NCI-H128 (cell line): ENCODE measurements at regions not wholly inside any gene's neighbourhood (a gene's known extent, or its start where the extent isn't known, plus 50 kb on each side); places are given as distances from the start of the nearest gene placed in this dataset.

ENCODE experiments used
- DNase-seq: peaks from one replicate; lab custom pipeline; 2025; ENCODE audit not compliant: unreplicated experiment; lab: John Stamatoyannopoulos, UW

GRCh38 chr5:116652196-116652729, 77.6 kb upstream of the SEMA6A start:
- DNase-seq: peak; percentile 64

GRCh38 chr5:116651653-116652052, 77.0 kb upstream of the SEMA6A start:
- no peak for DNase-seq

DNA sequence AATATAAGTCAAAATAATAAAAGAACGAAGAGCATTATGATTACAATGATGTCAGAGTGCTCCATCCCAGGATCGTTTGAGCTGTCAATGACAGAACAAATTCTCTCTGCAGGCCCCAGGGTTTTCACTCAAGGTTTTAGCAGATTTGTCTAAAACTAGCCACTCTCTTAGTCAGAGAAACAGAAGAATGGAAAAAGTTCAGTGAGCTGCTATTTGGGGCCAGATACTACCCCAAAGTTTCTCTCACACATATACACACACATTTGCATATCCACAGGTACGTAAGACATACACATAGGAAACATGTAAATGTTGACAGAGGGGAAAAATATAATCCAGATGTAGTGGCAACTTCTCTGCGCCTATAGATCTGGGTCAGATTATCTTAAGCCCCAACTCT, 76.3 kb upstream of the SEMA6A start:
- no peak for DNase-seq

DNA sequence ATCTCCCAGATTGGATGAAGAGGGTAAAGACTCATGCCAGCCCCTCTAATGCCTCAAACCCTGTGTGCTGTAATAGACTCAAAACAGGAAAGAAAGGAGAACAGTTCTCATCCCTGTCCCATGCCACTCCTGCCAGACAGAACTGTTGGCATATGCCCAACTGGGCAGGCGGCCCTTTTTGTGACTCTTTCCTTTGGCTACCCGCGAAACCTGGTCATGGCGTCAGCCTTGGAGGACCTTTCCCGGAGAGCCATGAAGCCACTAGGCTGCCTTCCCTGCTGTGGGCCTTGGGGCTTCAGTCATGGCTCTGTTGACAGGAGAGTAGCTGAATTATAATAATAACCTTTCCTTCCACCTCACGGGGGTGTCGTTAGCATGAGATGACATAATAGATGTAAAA, 75.9 kb upstream of the SEMA6A start:
- no peak for DNase-seq

GRCh38 chr5:116646611-116647289, 72.1 kb upstream of the SEMA6A start:
- no peak for DNase-seq

DNA sequence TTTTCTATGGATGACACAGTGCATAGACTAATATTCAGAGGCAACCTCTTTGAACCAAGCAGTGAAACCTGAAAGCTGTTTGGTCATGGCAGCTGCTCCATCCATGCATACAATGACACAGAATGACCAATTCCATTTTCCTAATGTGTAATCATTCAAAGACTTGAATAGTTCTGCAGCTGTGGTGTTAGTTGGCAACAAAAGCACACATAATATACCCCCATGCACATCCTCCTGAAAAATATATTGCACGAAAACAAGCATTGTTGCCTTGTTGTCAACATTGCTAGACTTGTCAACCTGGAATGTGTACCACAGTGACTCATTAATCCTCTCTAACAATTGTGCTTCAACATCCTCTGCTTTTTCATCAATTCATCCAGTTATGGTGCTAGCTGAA, 71.0 kb upstream of the SEMA6A start:
- DNase-seq: no peak

GRCh38 chr5:116640236-116640635, 65.6 kb upstream of the SEMA6A start:
- DNase-seq: no peak

GRCh38 chr5:116637149-116637740, 62.6 kb upstream of the SEMA6A start:
- DNase-seq: no peak

- no peak for DNase-seq
Measured at GRCh38 chr5:116632890-116633289, 58.3 kb upstream of the SEMA6A start.

DNA sequence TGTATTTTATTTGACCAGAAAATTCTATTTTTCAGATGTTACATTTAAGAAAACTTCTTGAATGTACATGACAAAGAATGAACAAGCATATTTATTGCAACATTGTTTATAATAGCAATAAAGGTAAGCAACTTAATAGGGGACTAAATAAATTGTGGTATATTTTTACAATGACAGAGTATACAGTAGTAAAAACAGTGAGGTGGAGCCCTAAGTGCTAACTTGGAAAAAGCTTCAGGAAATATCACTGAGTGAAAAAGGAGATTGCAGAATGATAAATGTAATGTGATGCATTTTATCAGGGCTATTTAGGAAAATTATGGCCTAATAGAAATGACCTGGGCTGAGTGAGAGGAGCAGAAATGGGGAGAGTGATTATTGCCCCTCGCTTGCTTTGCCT, 56.5 kb upstream of the SEMA6A start:
- no peak for DNase-seq

DNA sequence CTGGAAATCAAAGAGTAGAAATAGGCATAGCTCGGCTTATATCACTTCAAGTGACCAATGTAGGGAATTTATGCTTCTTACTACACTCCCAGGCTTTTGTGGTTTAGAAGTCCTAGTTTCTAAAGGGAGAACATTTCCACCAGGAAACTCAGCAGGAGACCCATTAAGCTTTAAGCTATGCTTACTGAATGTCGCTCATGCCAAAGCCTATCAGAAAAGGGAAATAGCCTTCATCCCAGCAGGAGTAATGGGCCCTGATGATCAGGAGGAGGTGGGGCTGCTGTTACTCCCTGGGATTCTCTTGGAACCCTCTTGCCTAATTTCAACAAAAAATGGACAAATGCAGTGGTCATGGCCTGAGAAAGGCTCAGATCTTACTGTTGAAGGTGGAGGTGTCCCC, 54.5 kb upstream of the SEMA6A start:
- no peak for DNase-seq

GRCh38 chr5:116626945-116627679, 52.5 kb upstream of the SEMA6A start:
- no peak for DNase-seq

DNA sequence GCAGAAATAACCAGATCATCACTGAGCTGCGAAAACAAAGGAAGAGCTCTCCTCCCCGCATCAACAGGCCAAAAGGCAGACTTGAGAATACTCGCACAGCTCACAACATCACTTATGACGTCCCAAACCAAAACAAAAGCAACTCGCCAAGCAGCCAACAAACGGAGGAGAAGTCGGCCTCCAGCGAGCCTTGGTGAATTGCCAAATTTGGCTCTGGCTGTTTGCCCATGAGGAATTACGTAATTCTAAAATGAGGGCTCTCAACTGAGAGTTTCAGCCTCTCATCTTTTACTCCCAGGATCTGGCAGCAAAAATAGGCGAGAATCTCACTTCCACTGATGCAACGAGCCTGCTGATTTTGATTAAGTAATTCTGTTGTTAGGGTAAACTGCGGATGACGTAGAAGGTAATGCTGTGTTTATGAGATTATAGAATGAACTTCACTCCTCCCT, 51.7 kb upstream of the SEMA6A start:
- peak; percentile 78 for DNase-seq
